ENCODE measurements at regions not wholly inside any gene's neighbourhood (a gene's known extent, or its start where the extent isn't known, plus 50 kb on each side); places are given as distances from the start of the nearest gene placed in this dataset.

GRCh38 chr2:15733867-15734673 lies 142.4 kb downstream of the DDX1 start:
- DNase-seq (ENCODE audit: low read depth), result no peak

GRCh38 chr2:15734674-15735483 lies 143.2 kb downstream of the DDX1 start:
- no peak for DNase-seq (ENCODE audit: low read depth)

- no peak for DNase-seq (ENCODE audit: low read depth)
Measured at GRCh38 chr2:15735484-15736326, 144.0 kb downstream of the DDX1 start.

- DNase-seq (ENCODE audit: low read depth), result no peak
Measured at GRCh38 chr2:15736396-15737180, 144.9 kb downstream of the DDX1 start.

- DNase-seq (ENCODE audit: low read depth), result no peak
Measured at GRCh38 chr2:15737314-15738224, 145.9 kb downstream of the DDX1 start.

- no peak for DNase-seq (ENCODE audit: low read depth)
Measured at GRCh38 chr2:15738225-15738546, 146.5 kb downstream of the DDX1 start.

GRCh38 chr2:15738943-15739342 lies 147.3 kb downstream of the DDX1 start:
- no peak for DNase-seq (ENCODE audit: low read depth)

- DNase-seq (ENCODE audit: low read depth), result no peak
Measured at GRCh38 chr2:15744820-15745219, 153.2 kb downstream of the DDX1 start.

- DNase-seq (ENCODE audit: low read depth), result no peak
Measured at GRCh38 chr2:15745350-15745749, 153.7 kb downstream of the DDX1 start.

- DNase-seq (ENCODE audit: low read depth), result no peak
Measured at GRCh38 chr2:15745907-15746702, 154.4 kb downstream of the DDX1 start.

GRCh38 chr2:15746703-15747550 lies 155.3 kb downstream of the DDX1 start:
- no peak for DNase-seq (ENCODE audit: low read depth)

GRCh38 chr2:15747603-15748471 lies 156.2 kb downstream of the DDX1 start:
- DNase-seq (ENCODE audit: low read depth), result no peak

GRCh38 chr2:15748736-15749323 lies 157.2 kb downstream of the DDX1 start:
- DNase-seq (ENCODE audit: low read depth), result peak; percentile 59

- no peak for DNase-seq (ENCODE audit: low read depth)
Measured at GRCh38 chr2:15749460-15750432, 158.1 kb downstream of the DDX1 start.

GRCh38 chr2:15750433-15750814 lies 158.8 kb downstream of the DDX1 start:
- no peak for DNase-seq (ENCODE audit: low read depth)

GRCh38 chr2:15750822-15751329 lies 159.2 kb downstream of the DDX1 start:
- no peak for DNase-seq (ENCODE audit: low read depth)
